HepG2 (cell line): ENCODE measurements at regions not wholly inside any gene's neighbourhood (a gene's known extent, or its start where the extent isn't known, plus 50 kb on each side); places are given as distances from the start of the nearest gene placed in this dataset.

Experiments
- ATAC-seq: fragments of 200-7000 bp; cut with Tn5 transposase; 3 replicates; pipeline ENCODE4 v1.9.1; 2020; ENCODE audit warnings: mild to moderate bottlenecking, moderate library complexity
- BruUV-seq: library from RNA; stranded (reverse); fragments of 400-500 nt; replicated peaks from 2 replicates; lab custom pipeline; 2021; lab: Mats Ljungman, UMichigan
- CTCF ChIA-PET: fragments of 300-600 bp; formaldehyde crosslinking; extraction: SDS; loops from one replicate; lab custom pipeline; 2021; ENCODE audit warnings: low total read pairs, inconsistent platforms, low intra/inter-chr PET ratio; lab: Yijun Ruan, JAX
- POLR2A ChIA-PET: fragments of 350-600 bp; sonication (Branson Sonifier 250); formaldehyde crosslinking; loops from one replicate; lab custom pipeline; 2020; ENCODE audit warnings: antibody characterized with exemption, inconsistent platforms; lab: Yijun Ruan, JAX
- DNase-seq: peaks from one replicate; pipeline ENCODE4 v3.0.0-alpha.2; 2015; ENCODE audit warnings: low spot score
- FAIRE-seq: peaks from 3 replicates; lab custom pipeline; 2011; peaks lifted over from hg19 to GRCh38; lab: Jason Lieb, UNC
- H2AFZ ChIP-seq: one replicate; pipeline ENCODE4 v1.6.1; 2011; ENCODE audit warnings: low read length, inconsistent platforms
- H3K27ac ChIP-seq: fragments of 300-600 bp; 3 replicates; pipeline ENCODE4 v1.8.0; 2011; ENCODE audit warnings: mixed run types, mild to moderate bottlenecking, mixed read lengths, low read length, inconsistent platforms; ENCODE audit not compliant: insufficient read depth; ENCODE audit errors: extremely low read length
- H3K27me3 ChIP-seq, 2 experiments: fragments of 200-600 bp in 1 of 2; 2 replicates in 1 of 2; 3 replicates in 1 of 2; pipeline versions ENCODE4 v1.6.0 to v1.8.0; 2011; ENCODE audit warnings: low read length in 2 of 2, mild to moderate bottlenecking in 2 of 2, moderate library complexity in 2 of 2, inconsistent platforms in 1 of 2; ENCODE audit not compliant: insufficient read depth in 2 of 2, control insufficient read depth in 1 of 2
- H3K36me3 ChIP-seq, 2 experiments: fragments of 200-600 bp in 1 of 2; replicated peaks in 1 of 2; 2 replicates in 1 of 2; 3 replicates in 1 of 2; pipeline versions ENCODE4 v1.5.1 to v1.8.0; 2011; ENCODE audit warnings: low read length in 2 of 2, inconsistent platforms in 1 of 2; ENCODE audit not compliant: insufficient read depth in 2 of 2, control insufficient read depth in 1 of 2
- H3K4me1 ChIP-seq: 2 replicates; pipeline ENCODE4 v1.5.1; 2012; ENCODE audit warnings: low read length, inconsistent platforms; ENCODE audit not compliant: insufficient read depth
- H3K4me2 ChIP-seq: 2 replicates; pipeline ENCODE4 v1.6.0; 2011; ENCODE audit warnings: low read depth, low read length, inconsistent platforms
- H3K4me3 ChIP-seq, 3 experiments: fragments of 200-600 bp in 1 of 3; sonication (generic), shearing (Covaris generic) in 1 of 3; replicated peaks in 1 of 3; 2 replicates each; pipeline ENCODE4 v1.5.1; 2011 to 2016; ENCODE audit warnings: low read length in 3 of 3, inconsistent platforms in 2 of 3, low read depth in 2 of 3, mild to moderate bottlenecking in 2 of 3, control low read depth in 1 of 3, mixed read lengths in 1 of 3; ENCODE audit not compliant: insufficient read depth in 1 of 3
- H3K79me2 ChIP-seq: one replicate; pipeline ENCODE4 v1.6.1; 2011; ENCODE audit warnings: low read length, inconsistent platforms; ENCODE audit not compliant: insufficient read depth
- H3K9ac ChIP-seq: 2 replicates; pipeline ENCODE4 v1.6.0; 2011; ENCODE audit warnings: mild to moderate bottlenecking, low read depth, low read length, inconsistent platforms; ENCODE audit not compliant: insufficient read depth
- H3K9me3 ChIP-seq: 2 replicates; pipeline ENCODE4 v1.5.1; 2012; ENCODE audit warnings: mild to moderate bottlenecking, low read length
- H4K20me1 ChIP-seq: 2 replicates; pipeline ENCODE4 v1.6.0; 2011; ENCODE audit warnings: inconsistent platforms, mild to moderate bottlenecking, low read length, moderate library complexity; ENCODE audit not compliant: insufficient read depth
- ATAD3A ChIP-seq: sonication (generic); formaldehyde crosslinking; IDR thresholded peaks from 2 replicates; pipeline ENCODE4 v1.4.0; 2020; ENCODE audit warnings: missing genetic modification reagents
- CSRNP1 ChIP-seq: sonication (generic); formaldehyde crosslinking; IDR thresholded peaks from 2 replicates; pipeline ENCODE4 v1.8.1; 2023; ENCODE audit warnings: mild to moderate bottlenecking, missing genetic modification reagents
- FLYWCH1 ChIP-seq: sonication (generic); formaldehyde crosslinking; IDR thresholded peaks from 2 replicates; pipeline ENCODE4 v1.8.1; 2023; ENCODE audit warnings: mild to moderate bottlenecking, missing genetic modification reagents
- HCFC1 ChIP-seq: fragments of 150-350 bp; IDR thresholded peaks from 2 replicates; pipeline ENCODE4 v1.6.1; 2014; ENCODE audit warnings: low read depth, low read length
- HNF4G ChIP-seq, 2 experiments: sonication (generic) in 1 of 2; formaldehyde crosslinking in 1 of 2; IDR thresholded peaks; 2 replicates each; pipeline versions ENCODE4 v1.4.0 to v1.6.1; 2011 to 2020; ENCODE audit warnings: borderline replicate concordance in 2 of 2, low read depth in 2 of 2, mild to moderate bottlenecking in 2 of 2, low read length in 1 of 2, missing genetic modification reagents in 1 of 2, moderate library complexity in 1 of 2
- KLF11 ChIP-seq: IDR thresholded peaks from 2 replicates; pipeline ENCODE4 v1.6.1; 2016; ENCODE audit warnings: missing compliant biosample characterization
- MAFK ChIP-seq, 2 experiments: IDR thresholded peaks in 1 of 2; conservative IDR thresholded peaks in 1 of 2; 2 replicates each; pipeline ENCODE4 v1.6.1; 2011; ENCODE audit warnings: improper control_type of control experiment in 2 of 2, low read length in 2 of 2
- MTF1 ChIP-seq: sonication (generic); formaldehyde crosslinking; IDR thresholded peaks from 2 replicates; pipeline ENCODE4 v1.5.0; 2020; ENCODE audit warnings: missing genetic modification reagents
- SATB2 ChIP-seq: sonication (generic); formaldehyde crosslinking; IDR thresholded peaks from 2 replicates; pipeline ENCODE4 v1.5.0; 2020; ENCODE audit warnings: missing genetic modification reagents
- SKI ChIP-seq: fragments of 450-650 bp; IDR thresholded peaks from one replicate; pipeline ENCODE4 v1.6.1; 2018; ENCODE audit warnings: mild to moderate bottlenecking; ENCODE audit not compliant: partially characterized antibody
- THRA ChIP-seq: sonication (generic); formaldehyde crosslinking; IDR thresholded peaks from 2 replicates; pipeline ENCODE4 v1.4.0; 2020; ENCODE audit warnings: missing genetic modification reagents, borderline replicate concordance
- ZBTB7A ChIP-seq: sonication (generic); formaldehyde crosslinking; IDR thresholded peaks from 2 replicates; pipeline ENCODE4 v1.8.0; 2022; ENCODE audit warnings: mild to moderate bottlenecking, missing genetic modification reagents
- ZFP36L1 ChIP-seq: sonication (generic); formaldehyde crosslinking; IDR thresholded peaks from 2 replicates; pipeline ENCODE4 v1.8.0; 2022; ENCODE audit warnings: mild to moderate bottlenecking, missing genetic modification reagents, moderate library complexity
- ZNF3 ChIP-seq: IDR thresholded peaks from 2 replicates; pipeline ENCODE4 v1.7.0; 2017; ENCODE audit warnings: inconsistent platforms
- ZNF549 ChIP-seq: sonication (generic); formaldehyde crosslinking; IDR thresholded peaks from 2 replicates; pipeline ENCODE4 v1.5.0; 2020; ENCODE audit warnings: missing genetic modification reagents
- ZNF879 ChIP-seq: sonication (generic); formaldehyde crosslinking; IDR thresholded peaks from 2 replicates; pipeline ENCODE4 v1.8.1; 2023; ENCODE audit warnings: missing genetic modification reagents
- ZSCAN25 ChIP-seq: sonication (generic); formaldehyde crosslinking; IDR thresholded peaks from 2 replicates; pipeline ENCODE4 v1.8.0; 2022; ENCODE audit warnings: mild to moderate bottlenecking, missing genetic modification reagents
- WGBS: methylation state at CpG from one replicate; pipeline ENCODE4 v1.1.6; 2017; ENCODE audit warnings: low lambda C conversion rate; 5-methylcytosine and 5-hydroxymethylcytosine counted together
- in situ Hi-C: cut with HindIII; loops from 2 replicates; pipeline ENCODE4 v1.10.0; 2017; ENCODE audit warnings: low pct_unique_long_range_greater_than_20kb; ENCODE audit not compliant: extremely low pct_ligation_motif_present
- intact Hi-C: fragments of 100-400 bp; cut with micrococcal nuclease; formaldehyde crosslinking; loops from one replicate; pipeline ENCODE4 v1.10.0; 2022; ENCODE audit not compliant: unreplicated experiment
- TF ChIP-seq, protein P1 (sequence below): sonication (generic); formaldehyde crosslinking; IDR thresholded peaks from 2 replicates; pipeline ENCODE4 v1.8.1; 2023; ENCODE audit warnings: mild to moderate bottlenecking, inconsistent platforms, moderate library complexity, missing genetic modification reagents, borderline replicate concordance

DNA sequence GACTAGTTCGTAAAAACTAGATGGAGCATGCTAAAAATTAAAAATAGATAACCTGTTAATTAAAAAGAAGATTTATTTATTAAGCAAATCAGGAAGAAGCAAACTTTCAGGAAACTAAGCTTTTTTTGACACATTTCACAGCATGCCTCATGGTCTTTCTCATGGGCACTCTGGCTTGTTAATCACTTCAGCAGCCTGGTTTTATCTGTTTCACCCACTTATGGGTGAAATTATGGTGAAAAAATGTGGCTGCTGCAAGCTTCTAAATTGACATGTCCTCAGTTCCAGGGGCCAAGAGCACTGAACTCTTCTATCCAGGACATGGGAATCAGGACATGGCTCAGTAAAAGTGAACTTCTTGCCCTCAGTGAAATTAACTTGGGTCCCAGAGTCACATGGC lies 468.6 kb upstream of the SYT1 start:
- Histone ChIP-seq H3K4me1 (no peaks in the 10 kb centered on the region), H3K79me2 (no peaks in the 10 kb centered on the region), H3K9me3 (no peaks in the 10 kb centered on the region), H4K20me1 (no peaks in the 10 kb centered on the region), H3K9ac (no peak overlapping the region), H3K27me3 (no peaks in the 10 kb centered on the region; a peak in 1 of 5 replicates), H3K4me3 (no peak overlapping the region), H3K27ac (no peak overlapping the region), H3K4me2 (no peak overlapping the region), H2AFZ (no peak overlapping the region), H3K36me3 (no peaks in the 10 kb centered on the region)
- TF ChIP-seq SKI (no peak), SATB2 (CRISPR knock-in tag) (no peak), ZSCAN25 (CRISPR knock-in tag) (no peak), ZNF879 (CRISPR knock-in tag) (no peak), FLYWCH1 (CRISPR knock-in tag) (no peak), ZNF3 (CRISPR knock-in tag) (no peak), KLF11 (no peak), CSRNP1 (CRISPR knock-in tag) (no peak)
- ATAC-seq, result no peak
- 0% methylated on average over 1 of the region's 1 CpG for WGBS
- BruUV-seq, result no TSS peak
- intact Hi-C loops, result no loop called here
- FAIRE-seq, result no peak
- DNase-seq, result no peak
- ChIA-PET CTCF (no interaction called here), POLR2A (no interaction called here)
- in situ Hi-C loops, result no loop called here

DNA sequence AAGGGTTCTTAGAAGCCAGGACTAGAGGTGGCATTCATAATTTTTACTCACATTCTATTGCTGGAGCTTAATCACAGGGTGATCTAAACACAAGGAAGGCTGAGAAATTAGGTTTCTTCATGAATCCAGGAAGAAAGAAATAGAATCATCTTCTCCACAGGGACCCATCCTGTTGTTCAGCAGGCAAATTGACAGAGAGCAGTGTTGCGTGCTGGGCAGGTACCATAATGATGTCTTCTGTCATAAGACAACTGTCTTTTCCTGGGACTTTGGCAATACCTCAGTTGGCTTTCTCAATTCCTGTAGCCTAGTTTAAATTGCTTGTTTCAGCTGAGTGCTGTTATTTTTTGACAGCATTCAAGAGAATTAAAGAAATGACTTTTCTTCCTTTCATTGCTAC lies 468.0 kb upstream of the SYT1 start:
- no peak overlapping the region for H2AFZ ChIP-seq
- H3K9me3 ChIP-seq, result no peaks in the 10 kb centered on the region
- H4K20me1 ChIP-seq, result no peaks in the 10 kb centered on the region
- H3K4me2 ChIP-seq, result no peak overlapping the region
- ATAC-seq (no peak), FAIRE-seq (no peak), DNase-seq (no peak)
- H3K4me3 ChIP-seq, result no peak overlapping the region
- no peaks in the 10 kb centered on the region for H3K36me3 ChIP-seq
- 0% methylated on average over 1 of the region's 1 CpG for WGBS
- no peak overlapping the region for H3K27ac ChIP-seq
- intact Hi-C loops (no loop called here), in situ Hi-C loops (no loop called here)
- ChIA-PET POLR2A (no interaction called here), CTCF (no interaction called here)
- no peaks in the 10 kb centered on the region for H3K4me1 ChIP-seq
- no peaks in the 10 kb centered on the region; a peak in 1 of 5 replicates for H3K27me3 ChIP-seq
- BruUV-seq, result no TSS peak
- H3K79me2 ChIP-seq, result no peaks in the 10 kb centered on the region
- no peak overlapping the region for H3K9ac ChIP-seq
- TF ChIP-seq, protein P1, sequence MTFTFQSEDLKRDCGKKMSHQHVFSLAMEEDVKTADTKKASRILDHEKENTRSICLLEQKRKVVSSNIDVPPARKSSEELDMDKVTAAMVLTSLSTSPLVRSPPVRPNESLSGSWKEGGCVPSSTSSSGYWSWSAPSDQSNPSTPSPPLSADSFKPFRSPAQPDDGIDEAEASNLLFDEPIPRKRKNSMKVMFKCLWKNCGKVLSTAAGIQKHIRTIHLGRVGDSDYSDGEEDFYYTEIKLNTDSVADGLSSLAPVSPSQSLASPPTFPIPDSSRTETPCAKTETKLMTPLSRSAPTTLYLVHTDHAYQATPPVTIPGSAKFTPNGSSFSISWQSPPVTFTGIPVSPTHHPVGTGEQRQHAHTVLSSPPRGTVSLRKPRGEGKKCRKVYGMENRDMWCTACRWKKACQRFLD, result no peak
- TF ChIP-seq THRA (CRISPR knock-in tag), result no peak
- no peak for TF ChIP-seq MTF1 (CRISPR knock-in tag)
- no peak for TF ChIP-seq ZBTB7A (CRISPR knock-in tag)
- no peak for TF ChIP-seq ZNF549 (CRISPR knock-in tag)
- TF ChIP-seq MAFK (conservative IDR thresholded peaks at IDR 0.05 in 1 of 2, IDR thresholded peaks at IDR 0.05 in 1 of 2; ENCODE audit: low read length in 2 of 2), result no peak
- TF ChIP-seq ZFP36L1, result no peak
- TF ChIP-seq HNF4G (IDR thresholded peaks at IDR 0.05; ENCODE audit: borderline replicate concordance, low read depth, low read length), result no peak
- TF ChIP-seq HNF4G (CRISPR knock-in tag; IDR thresholded peaks at IDR 0.05; ENCODE audit: borderline replicate concordance, low read depth), result no peak
- TF ChIP-seq HCFC1, result no peak
- no peak for TF ChIP-seq ATAD3A
